ENCODE measurements at regions not wholly inside any gene's neighbourhood (a gene's known extent, or its start where the extent isn't known, plus 50 kb on each side); places are given as distances from the start of the nearest gene placed in this dataset.

DNA sequence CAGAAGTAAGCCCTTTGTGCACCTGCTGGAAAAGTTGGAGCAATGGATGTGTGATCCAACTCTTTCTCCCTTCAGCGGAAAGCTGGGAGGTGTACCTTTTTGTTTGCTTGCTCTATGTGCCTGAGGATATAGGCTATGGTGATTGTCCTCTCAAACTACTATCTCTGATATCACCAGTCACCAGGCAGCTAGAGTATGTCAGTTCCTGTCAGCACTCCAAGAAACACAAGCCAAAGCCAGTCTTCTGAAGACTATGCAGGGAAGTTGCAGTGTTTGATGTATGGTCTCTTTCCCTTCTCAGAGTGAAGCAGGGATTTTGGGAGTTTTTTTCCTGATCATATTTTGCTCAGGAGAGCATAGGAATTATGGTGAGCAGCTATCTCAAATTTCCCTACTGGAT lies 146.4 kb downstream of the PTH2R start:
- no peak for DNase-seq
- peaks cover 54% of the 10 kb centered on the region for H3K9me3 Mint-ChIP-seq
- H3K36me3 Mint-ChIP-seq (ENCODE audit: low read depth): 0 out of 2 replicates have a peak, but pooled peaks cover 5% of the 10 kb centered on the region
- no peak overlapping the region for H3K27ac Mint-ChIP-seq
- H3K27me3 Mint-ChIP-seq (ENCODE audit: insufficient read depth): no peaks in the 10 kb centered on the region; the same call in 1 of the 2 replicates
- TF ChIP-seq CTCF (IDR thresholded peaks at IDR 0.05): no peak
- no peaks in the 10 kb centered on the region for H3K4me1 Mint-ChIP-seq (ENCODE audit: low read depth)
- no peak overlapping the region for H3K4me3 Mint-ChIP-seq

GRCh38 chr2:208556983-208557484 lies 150.4 kb downstream of the PTH2R start:
- H3K27ac Mint-ChIP-seq: no peak overlapping the region
- no peak for DNase-seq
- peaks cover 57% of the 10 kb centered on the region for H3K9me3 Mint-ChIP-seq
- no peak overlapping the region for H3K4me3 Mint-ChIP-seq
- H3K4me1 Mint-ChIP-seq (ENCODE audit: low read depth): no peaks in the 10 kb centered on the region
- no peak for TF ChIP-seq CTCF (IDR thresholded peaks at IDR 0.05)
- no peaks in the 10 kb centered on the region for H3K27me3 Mint-ChIP-seq (ENCODE audit: insufficient read depth)
- H3K36me3 Mint-ChIP-seq (ENCODE audit: low read depth): 0 out of 2 replicates have a peak, but pooled peaks cover 5% of the 10 kb centered on the region

DNA sequence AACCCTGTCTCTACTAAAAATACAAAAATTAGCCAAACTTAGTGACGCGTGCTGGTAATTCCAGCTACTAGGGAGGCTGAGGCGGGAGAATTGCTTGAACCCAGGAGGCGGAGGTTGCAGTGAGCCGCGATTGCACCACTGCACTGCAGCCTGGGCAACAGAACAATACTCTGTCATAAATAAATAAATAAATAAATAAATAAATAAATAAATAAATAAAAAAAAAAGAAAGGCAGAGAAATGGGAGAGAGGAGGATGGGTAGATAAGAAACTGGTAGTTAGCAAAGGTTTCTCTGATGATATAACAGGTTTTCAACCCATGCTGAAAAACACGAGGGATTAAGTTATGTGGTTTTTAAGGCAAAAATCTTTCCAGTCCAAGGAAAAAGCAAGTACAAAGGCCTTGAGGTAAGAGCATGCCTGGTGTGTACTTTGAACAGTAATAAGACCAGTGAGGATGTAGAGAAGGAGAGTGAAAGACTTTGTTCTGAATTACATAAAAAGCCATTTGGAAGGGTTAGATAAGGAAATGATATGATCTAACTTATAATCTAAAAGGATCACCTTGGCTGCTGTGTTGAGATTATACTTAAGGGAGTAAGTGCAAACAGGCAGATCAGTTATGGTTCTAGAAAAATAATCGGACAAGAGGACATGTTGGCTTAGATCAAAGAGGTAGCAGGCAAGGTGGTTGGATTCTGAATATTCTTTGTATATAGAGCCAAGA lies 159.3 kb downstream of the PTH2R start:
- Mint-ChIP-seq H3K36me3 (ENCODE audit: low read depth) (no peaks in the 10 kb centered on the region), H3K27me3 (ENCODE audit: insufficient read depth) (no peaks in the 10 kb centered on the region; the same call in 1 of the 2 replicates), H3K9me3 (peaks cover 26% of the 10 kb centered on the region), H3K4me3 (no peak overlapping the region), H3K27ac (no peak overlapping the region), H3K4me1 (ENCODE audit: low read depth) (no peaks in the 10 kb centered on the region)
- no peak for DNase-seq
- TF ChIP-seq CTCF (IDR thresholded peaks at IDR 0.05): no peak

DNA sequence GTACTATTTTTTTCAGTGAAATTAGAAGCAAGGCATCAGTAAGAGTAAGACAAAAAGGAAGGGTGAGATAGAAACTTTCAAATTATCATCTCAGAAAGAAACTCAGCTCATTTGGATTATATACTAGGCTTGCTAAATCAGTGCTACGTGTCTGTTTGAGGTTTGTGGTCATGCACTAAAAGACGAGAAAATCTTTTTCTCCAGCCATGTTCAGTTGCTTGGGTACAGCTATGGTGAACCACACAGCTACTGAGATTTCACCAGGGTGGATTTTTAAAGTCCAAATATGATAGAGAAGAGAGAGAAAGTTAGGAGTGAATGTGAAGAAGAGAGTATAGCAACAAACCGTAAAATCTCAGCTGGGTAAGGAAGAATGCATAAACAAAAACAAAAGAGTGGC lies 161.6 kb downstream of the PTH2R start:
- Mint-ChIP-seq H3K9me3 (peaks cover 19% of the 10 kb centered on the region), H3K4me1 (ENCODE audit: low read depth) (no peaks in the 10 kb centered on the region), H3K27me3 (ENCODE audit: insufficient read depth) (no peaks in the 10 kb centered on the region; the same call in 1 of the 2 replicates), H3K27ac (no peak overlapping the region), H3K4me3 (no peak overlapping the region), H3K36me3 (ENCODE audit: low read depth) (no peaks in the 10 kb centered on the region)
- DNase-seq: no peak
- TF ChIP-seq CTCF (IDR thresholded peaks at IDR 0.05): no peak

GRCh38 chr2:208570066-208570465 lies 163.5 kb downstream of the PTH2R start:
- Mint-ChIP-seq H3K27me3 (ENCODE audit: insufficient read depth) (no peaks in the 10 kb centered on the region; the same call in 1 of the 2 replicates), H3K9me3 (peaks cover 22% of the 10 kb centered on the region), H3K4me3 (no peak overlapping the region), H3K4me1 (ENCODE audit: low read depth) (no peaks in the 10 kb centered on the region), H3K36me3 (ENCODE audit: low read depth) (no peaks in the 10 kb centered on the region), H3K27ac (no peak overlapping the region)
- TF ChIP-seq CTCF (IDR thresholded peaks at IDR 0.05): no peak
- DNase-seq: no peak
